T-helper 17 cell (primary cell): ENCODE measurements at regions not wholly inside any gene's neighbourhood (a gene's known extent, or its start where the extent isn't known, plus 50 kb on each side); places are given as distances from the start of the nearest gene placed in this dataset.

ENCODE experiments used
- ATAC-seq: fragments of 150-1000 bp; cut with Tn5 transposase; 2 replicates; pipeline ENCODE4 v1.10.0; 2021; ENCODE audit warnings: mild to moderate bottlenecking, moderate library complexity
- DNase-seq, 3 donors: peaks; one replicate each; pipeline versions ENCODE4 v3.0.0 to v3.0.0-alpha.2; 2020 to 2021
- H3K9me3 ChIP-seq: one replicate; pipeline ENCODE4 v1.7.0; 2013; ENCODE audit warnings: low read length, mild to moderate bottlenecking; ENCODE audit not compliant: control insufficient read depth, poor library complexity, severe bottlenecking
- H3K27ac Mint-ChIP-seq: one replicate; pipeline ENCODE4 v1.8.0; 2022; ENCODE audit warnings: mild to moderate bottlenecking, moderate library complexity, mixed read lengths
- H3K27me3 Mint-ChIP-seq: one replicate; pipeline ENCODE4 v1.8.0; 2022; ENCODE audit warnings: mixed read lengths
- H3K36me3 Mint-ChIP-seq: one replicate; pipeline ENCODE4 v1.8.0; 2022; ENCODE audit warnings: low read depth, mixed read lengths
- H3K4me1 Mint-ChIP-seq: one replicate; pipeline ENCODE4 v1.8.0; 2022; ENCODE audit warnings: mild to moderate bottlenecking, mixed read lengths
- H3K4me3 Mint-ChIP-seq: one replicate; pipeline ENCODE4 v1.8.0; 2022; ENCODE audit warnings: mild to moderate bottlenecking, moderate library complexity, mixed read lengths

DNA sequence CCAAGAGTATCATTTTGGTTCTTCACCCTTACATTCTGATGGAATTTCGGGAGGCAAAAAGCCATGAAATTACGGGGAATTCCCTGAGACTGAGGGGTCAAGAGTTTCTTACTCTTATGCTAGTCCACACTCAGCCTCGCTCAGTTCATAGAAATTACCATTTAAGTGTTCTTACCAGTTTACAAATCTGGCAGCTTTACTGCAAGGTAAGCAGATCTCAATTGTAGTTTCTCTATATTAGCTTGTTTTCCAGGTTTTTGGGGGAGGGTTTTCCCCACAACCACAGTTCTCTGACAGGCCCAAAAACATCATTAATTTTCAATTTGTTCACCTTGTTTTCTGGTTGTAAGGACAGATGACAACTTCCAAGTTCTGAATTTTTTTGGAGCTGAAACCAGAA is 1028.4 kb downstream of the FAM181B start:
- H3K4me3 Mint-ChIP-seq = no peak overlapping the region
- H3K27ac Mint-ChIP-seq = no peak overlapping the region
- no peaks in the 10 kb centered on the region for H3K4me1 Mint-ChIP-seq
- H3K9me3 ChIP-seq = no peaks in the 10 kb centered on the region
- ATAC-seq = no peak
- DNase-seq = no peak
- peaks cover 4% of the 10 kb centered on the region for H3K27me3 Mint-ChIP-seq
- no peaks in the 10 kb centered on the region for H3K36me3 Mint-ChIP-seq

DNA sequence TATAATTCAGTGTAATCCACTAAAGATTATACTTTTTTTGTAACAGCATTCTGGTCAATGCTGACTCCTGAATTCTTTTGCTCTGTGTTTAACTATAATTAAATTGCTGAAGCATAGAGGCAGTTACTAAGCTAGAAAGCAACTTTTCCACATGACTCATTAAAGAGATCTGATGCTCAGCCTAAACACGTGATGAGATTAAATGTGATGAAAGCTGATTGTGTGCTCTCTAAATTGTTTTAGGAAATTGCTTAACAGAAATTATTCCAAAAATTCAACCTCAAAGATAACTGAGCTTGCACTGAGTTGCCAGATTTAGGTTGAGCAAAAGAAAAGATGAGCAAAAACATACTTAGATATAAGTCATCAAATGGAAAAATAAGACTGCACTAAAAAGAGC is 1033.6 kb downstream of the FAM181B start:
- ATAC-seq = no peak
- no peaks in the 10 kb centered on the region for H3K4me1 Mint-ChIP-seq
- no peak for DNase-seq
- no peak overlapping the region for H3K27ac Mint-ChIP-seq
- no peaks in the 10 kb centered on the region for H3K36me3 Mint-ChIP-seq
- H3K27me3 Mint-ChIP-seq = no peaks in the 10 kb centered on the region
- H3K4me3 Mint-ChIP-seq = no peak overlapping the region
- H3K9me3 ChIP-seq = no peaks in the 10 kb centered on the region

DNA sequence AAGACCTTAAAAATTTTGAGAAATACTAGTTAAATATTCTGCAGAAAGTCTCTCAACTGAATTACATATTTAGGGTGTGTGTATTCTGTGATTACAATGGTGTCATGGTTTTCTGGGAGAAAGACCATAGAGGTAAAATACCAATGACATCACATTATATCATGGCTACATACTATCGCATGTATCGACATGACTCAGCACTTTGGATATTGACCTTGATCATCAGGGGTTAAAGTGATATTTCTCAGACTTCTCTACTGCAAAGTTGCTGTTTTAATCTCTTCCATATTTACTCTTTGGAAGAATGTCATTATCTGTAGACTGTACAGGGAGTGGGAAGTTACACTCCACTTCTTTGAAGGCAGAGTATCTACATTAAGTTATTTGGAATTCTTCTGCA is 1046.6 kb downstream of the FAM181B start:
- no peak for ATAC-seq
- no peaks in the 10 kb centered on the region for H3K36me3 Mint-ChIP-seq
- no peak overlapping the region for H3K4me3 Mint-ChIP-seq
- H3K27ac Mint-ChIP-seq = no peak overlapping the region
- H3K27me3 Mint-ChIP-seq = no peaks in the 10 kb centered on the region
- DNase-seq = no peak
- H3K4me1 Mint-ChIP-seq = no peaks in the 10 kb centered on the region
- H3K9me3 ChIP-seq = no peaks in the 10 kb centered on the region

DNA sequence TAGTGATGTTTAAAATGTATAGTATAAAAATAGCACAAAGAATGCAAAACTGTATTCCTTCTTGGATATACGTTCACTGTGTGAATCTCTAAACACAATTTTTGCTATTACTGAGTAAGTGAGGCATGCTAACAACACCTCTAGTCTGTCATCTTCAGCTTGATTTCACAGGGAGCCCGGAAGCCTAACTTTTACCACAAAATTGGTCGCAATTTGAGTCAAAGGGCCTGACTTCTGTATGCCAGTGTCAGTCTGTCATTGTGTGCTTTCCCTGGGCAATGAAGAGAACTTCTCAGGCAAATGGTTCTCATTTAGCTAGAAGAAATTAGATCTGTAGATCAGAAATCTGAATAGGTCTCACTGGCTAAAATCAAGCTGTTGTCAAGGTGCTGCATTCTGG is 1059.5 kb downstream of the FAM181B start:
- Mint-ChIP-seq H3K27ac (no peak overlapping the region), H3K36me3 (no peaks in the 10 kb centered on the region), H3K27me3 (no peaks in the 10 kb centered on the region), H3K4me1 (no peaks in the 10 kb centered on the region), H3K4me3 (no peak overlapping the region)
- no peaks in the 10 kb centered on the region for H3K9me3 ChIP-seq
- no peak for DNase-seq
- ATAC-seq = no peak

DNA sequence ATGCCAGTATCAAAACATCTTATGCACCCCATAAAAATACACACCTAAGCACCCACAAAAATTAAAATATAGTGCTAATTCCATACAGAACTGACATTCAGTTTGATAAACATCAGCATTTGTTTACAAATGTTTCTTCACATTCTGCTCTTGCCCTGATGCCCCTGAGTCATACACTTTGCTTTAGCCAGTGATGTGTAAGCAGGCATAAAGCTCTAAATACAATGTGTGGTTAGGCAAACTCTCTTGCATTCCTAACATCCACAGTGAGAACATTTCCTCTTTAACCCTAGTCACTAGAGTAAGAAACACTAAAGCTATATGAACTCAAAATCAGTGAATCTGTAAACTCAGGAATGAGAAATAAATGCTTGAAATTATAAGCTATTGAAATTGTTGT is 1060.7 kb downstream of the FAM181B start:
- no peak overlapping the region for H3K27ac Mint-ChIP-seq
- no peaks in the 10 kb centered on the region for H3K4me1 Mint-ChIP-seq
- no peaks in the 10 kb centered on the region for H3K36me3 Mint-ChIP-seq
- ATAC-seq (no peak), DNase-seq (no peak)
- no peak overlapping the region for H3K4me3 Mint-ChIP-seq
- H3K27me3 Mint-ChIP-seq = no peaks in the 10 kb centered on the region
- H3K9me3 ChIP-seq = no peaks in the 10 kb centered on the region

DNA sequence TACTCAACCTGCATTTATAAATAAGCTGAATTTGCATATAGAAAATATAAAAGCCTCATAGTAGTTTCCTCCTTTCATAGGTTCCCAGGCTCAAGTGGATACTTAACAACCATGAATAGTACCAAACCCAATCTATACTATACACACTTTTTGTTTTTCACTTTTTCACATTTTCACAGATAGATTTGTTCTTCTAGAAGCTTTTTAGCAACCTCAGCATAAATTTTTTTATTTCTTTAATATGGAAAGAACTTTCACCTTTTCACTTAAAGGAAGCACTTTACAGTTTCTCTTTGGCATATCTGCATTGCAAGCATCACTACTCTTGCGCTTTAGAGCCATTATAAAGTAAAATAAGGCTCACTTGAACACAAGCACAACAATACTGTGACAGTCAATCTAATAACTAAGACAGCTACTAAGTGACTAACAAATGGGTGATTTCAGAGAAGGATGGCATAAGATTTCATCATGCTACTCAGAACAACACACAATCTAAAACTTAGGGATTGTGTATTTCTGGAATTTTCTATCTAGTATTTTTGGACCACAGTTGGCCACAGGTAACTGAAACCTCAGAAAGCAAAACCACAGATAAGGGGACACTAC is 1063.6 kb downstream of the FAM181B start:
- Mint-ChIP-seq H3K27ac (no peak overlapping the region), H3K27me3 (no peaks in the 10 kb centered on the region), H3K4me1 (no peaks in the 10 kb centered on the region), H3K4me3 (no peak overlapping the region), H3K36me3 (no peaks in the 10 kb centered on the region)
- no peaks in the 10 kb centered on the region for H3K9me3 ChIP-seq
- ATAC-seq = no peak
- no peak for DNase-seq

DNA sequence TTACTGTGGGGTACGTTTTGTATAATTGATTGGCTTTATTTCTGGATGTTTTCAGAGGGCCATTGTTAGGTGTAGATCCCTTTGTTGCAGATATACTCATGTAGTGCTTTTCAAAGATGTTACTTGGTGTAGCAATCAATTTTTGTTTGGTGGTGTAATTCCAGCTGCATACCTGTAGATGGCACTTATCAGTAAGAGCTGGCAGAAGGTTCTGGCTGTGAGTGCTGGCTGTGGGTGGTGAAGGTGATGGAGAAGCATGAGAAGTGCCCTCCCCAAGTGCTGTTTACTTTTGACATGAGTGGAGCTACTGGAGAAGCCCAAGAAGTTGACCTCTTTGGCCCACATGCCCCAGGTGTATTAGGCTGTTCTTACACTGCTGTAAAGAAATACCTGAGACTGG is 1074.9 kb downstream of the FAM181B start:
- H3K9me3 ChIP-seq = no peaks in the 10 kb centered on the region
- Mint-ChIP-seq H3K36me3 (no peaks in the 10 kb centered on the region), H3K27ac (no peak overlapping the region), H3K4me3 (no peak overlapping the region), H3K27me3 (no peaks in the 10 kb centered on the region), H3K4me1 (no peaks in the 10 kb centered on the region)
- no peak for ATAC-seq
- DNase-seq = no peak

DNA sequence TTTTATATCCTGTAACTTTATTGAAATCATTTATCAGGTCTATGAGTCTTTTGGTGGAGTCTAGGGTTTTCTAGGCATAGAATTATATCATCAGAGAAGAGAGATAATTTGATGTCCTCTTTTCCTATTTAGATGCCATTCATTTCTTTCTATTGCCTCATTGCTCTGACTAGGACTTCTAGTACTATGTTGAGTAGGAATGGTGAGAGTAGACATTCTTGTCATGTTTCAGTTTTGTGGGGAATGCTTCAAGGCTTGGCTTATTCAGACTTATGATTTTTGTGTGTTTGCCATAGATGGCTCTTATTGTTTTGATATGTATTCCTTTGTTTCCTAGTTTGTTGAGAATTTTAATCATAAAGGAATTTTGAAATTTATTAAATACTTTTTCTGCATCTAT is 1078.3 kb downstream of the FAM181B start:
- no peaks in the 10 kb centered on the region for H3K9me3 ChIP-seq
- no peaks in the 10 kb centered on the region for H3K4me1 Mint-ChIP-seq
- no peak overlapping the region for H3K27ac Mint-ChIP-seq
- H3K36me3 Mint-ChIP-seq = no peaks in the 10 kb centered on the region
- ATAC-seq (no peak), DNase-seq (no peak)
- no peaks in the 10 kb centered on the region for H3K27me3 Mint-ChIP-seq
- no peak overlapping the region for H3K4me3 Mint-ChIP-seq

DNA sequence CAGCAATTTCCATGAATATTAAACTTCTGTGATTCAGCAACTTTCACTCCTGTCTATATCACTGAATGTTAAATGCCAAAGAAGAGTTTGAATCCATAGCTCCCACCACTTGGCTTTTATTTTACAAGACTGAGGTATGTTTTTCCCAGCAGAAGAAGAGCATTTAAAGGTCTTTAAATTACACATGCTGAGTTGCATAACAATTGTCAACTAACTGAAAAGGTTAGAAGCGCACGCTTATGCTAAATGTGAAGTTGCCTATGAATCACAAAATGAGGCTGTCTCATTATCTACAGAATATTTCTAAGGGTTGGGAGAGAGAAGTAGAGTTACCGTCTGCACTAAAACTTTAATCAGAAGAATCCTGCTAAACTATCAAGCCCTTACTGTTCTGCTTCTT is 1086.3 kb downstream of the FAM181B start:
- DNase-seq = no peak
- H3K9me3 ChIP-seq = no peaks in the 10 kb centered on the region
- Mint-ChIP-seq H3K27ac (no peak overlapping the region), H3K4me1 (peaks cover 5% of the 10 kb centered on the region), H3K36me3 (no peaks in the 10 kb centered on the region), H3K4me3 (no peak overlapping the region), H3K27me3 (no peaks in the 10 kb centered on the region)
- no peak for ATAC-seq

DNA sequence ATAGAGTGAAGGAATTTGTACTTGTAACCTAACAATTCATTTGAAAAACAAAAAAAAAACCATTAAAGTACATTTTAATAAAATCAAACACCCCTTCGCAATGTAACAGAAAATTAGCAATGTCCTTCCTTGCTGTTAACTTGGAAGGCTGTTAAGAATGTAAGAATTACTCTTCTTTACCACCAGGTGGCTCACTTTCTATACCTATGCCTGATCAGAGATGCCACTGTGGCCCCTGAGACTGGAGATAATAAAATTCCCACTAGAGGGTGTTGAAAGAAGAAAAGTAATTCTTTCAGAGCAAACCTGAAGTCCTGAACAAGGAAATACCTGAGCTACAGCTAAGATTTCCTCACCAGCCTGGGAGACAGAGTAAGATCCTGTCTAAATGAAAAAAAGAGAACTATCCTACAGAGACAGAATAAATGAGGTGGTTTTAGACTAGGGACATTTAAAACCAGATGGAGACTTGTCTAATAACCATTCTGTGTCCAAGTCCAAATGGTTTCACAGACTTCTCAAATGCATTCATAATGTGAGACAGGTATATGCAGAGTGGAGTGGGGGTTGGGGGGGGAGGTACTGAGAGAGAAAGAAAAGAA is 1089.3 kb downstream of the FAM181B start:
- Mint-ChIP-seq H3K4me3 (no peak overlapping the region), H3K27ac (no peak overlapping the region), H3K4me1 (peaks cover 5% of the 10 kb centered on the region), H3K36me3 (no peaks in the 10 kb centered on the region), H3K27me3 (no peaks in the 10 kb centered on the region)
- DNase-seq = no peak
- ATAC-seq = peak; percentile 51
- H3K9me3 ChIP-seq = no peaks in the 10 kb centered on the region

DNA sequence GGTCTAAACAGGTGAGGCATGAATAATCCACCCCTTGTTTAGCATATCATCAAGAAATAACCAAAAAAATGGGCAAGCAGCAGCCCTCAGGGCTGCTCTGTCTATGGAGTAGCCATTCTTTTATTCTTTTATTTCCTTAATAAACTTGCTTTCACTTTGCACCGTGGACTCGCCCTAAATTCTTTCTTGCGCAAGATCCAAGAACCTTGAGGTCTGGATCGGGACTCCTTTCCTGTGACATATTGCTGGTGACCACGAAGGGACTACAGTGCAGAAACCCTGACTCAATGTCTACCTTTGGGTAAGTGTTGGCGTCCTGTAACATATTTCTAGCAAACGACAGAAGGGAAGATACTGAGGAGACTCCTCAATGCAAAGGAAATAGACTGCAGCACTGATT is 1099.2 kb downstream of the FAM181B start:
- ATAC-seq = no peak
- no peak for DNase-seq
- Mint-ChIP-seq H3K27me3 (no peaks in the 10 kb centered on the region), H3K4me1 (no peaks in the 10 kb centered on the region), H3K4me3 (no peak overlapping the region), H3K36me3 (no peaks in the 10 kb centered on the region), H3K27ac (no peak overlapping the region)
- no peaks in the 10 kb centered on the region for H3K9me3 ChIP-seq

DNA sequence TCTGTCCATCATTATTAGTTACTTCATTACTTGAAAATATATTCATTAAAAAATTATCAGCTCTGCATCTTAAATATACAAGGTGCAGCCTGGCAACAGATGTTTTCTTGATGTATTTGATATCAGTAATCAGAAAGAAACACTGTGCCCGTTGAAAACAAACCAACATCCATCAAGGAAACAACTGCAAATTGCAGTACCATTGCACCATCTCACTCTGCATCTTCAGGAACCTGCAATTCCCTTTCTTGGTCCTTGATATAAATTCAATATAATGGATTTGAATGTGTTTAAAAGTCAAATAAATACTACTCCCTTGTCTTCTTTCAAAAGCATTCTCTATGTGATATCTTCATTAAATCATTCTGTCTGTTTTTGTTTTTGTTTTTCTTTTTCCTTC is 1131.2 kb downstream of the FAM181B start:
- no peaks in the 10 kb centered on the region for H3K36me3 Mint-ChIP-seq
- no peak overlapping the region for H3K27ac Mint-ChIP-seq
- DNase-seq (no peak), ATAC-seq (no peak)
- peaks cover 4% of the 10 kb centered on the region for H3K9me3 ChIP-seq
- H3K4me3 Mint-ChIP-seq = no peak overlapping the region
- H3K4me1 Mint-ChIP-seq = no peaks in the 10 kb centered on the region
- no peaks in the 10 kb centered on the region for H3K27me3 Mint-ChIP-seq

DNA sequence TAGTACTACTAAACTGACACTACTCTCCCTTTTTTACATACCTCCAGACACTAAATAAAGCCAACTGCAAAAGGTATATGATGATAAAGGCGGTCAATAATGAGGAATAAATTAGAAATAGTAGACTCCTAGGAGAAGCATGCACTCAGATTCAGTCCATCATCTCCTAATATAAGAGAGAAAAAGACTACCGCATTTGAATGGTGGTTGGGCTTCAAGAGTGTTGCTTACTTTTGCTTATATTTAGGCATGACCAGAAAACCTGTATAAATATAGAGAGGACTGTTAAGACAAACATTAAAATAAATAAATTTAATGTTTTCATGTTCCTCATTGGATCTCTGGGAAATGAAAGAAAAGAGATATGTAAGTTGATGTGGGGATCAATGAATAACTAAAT is 1137.0 kb downstream of the FAM181B start:
- Mint-ChIP-seq H3K27ac (no peak overlapping the region), H3K36me3 (no peaks in the 10 kb centered on the region), H3K4me3 (no peak overlapping the region), H3K27me3 (no peaks in the 10 kb centered on the region), H3K4me1 (no peaks in the 10 kb centered on the region)
- ATAC-seq = no peak
- DNase-seq = no peak
- H3K9me3 ChIP-seq = no peaks in the 10 kb centered on the region

DNA sequence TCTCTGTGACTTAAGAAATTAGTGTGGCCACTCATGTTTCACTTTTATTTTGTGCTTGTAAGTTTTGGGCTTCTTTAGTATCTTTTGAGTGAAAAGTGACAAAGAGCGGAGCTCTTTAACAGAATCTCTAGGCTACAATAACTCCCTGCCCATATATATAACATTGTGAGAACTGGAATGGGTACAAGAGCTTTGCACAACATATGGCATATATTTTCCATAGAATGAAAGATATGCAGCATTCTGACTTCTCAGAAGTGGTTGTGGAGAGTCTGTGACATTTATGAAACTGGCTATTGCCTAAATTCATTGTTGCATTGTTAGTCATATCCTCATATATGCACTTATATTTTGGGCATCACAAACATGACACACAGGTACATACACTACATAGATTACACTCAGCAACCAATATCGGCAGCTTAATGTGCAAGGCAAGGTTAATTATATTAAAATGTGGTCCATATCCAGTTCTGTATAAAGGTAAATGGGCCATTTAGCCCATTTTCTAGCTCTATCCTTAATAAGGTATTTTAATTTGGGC is 1148.2 kb downstream of the FAM181B start:
- Mint-ChIP-seq H3K27ac (no peak overlapping the region), H3K4me1 (no peaks in the 10 kb centered on the region), H3K4me3 (no peak overlapping the region), H3K36me3 (peaks cover 2% of the 10 kb centered on the region), H3K27me3 (no peaks in the 10 kb centered on the region)
- no peak for ATAC-seq
- no peaks in the 10 kb centered on the region for H3K9me3 ChIP-seq
- DNase-seq = no peak
